ENCODE measurements at regions not wholly inside any gene's neighbourhood (a gene's known extent, or its start where the extent isn't known, plus 50 kb on each side); places are given as distances from the start of the nearest gene placed in this dataset.

GRCh38 chr7:156240532-156240931 is 400.0 kb upstream of the RNF32 start:
- H3K27me3 ChIP-seq (ENCODE audit: insufficient read depth, poor library complexity, severe bottlenecking) = no peaks in the 10 kb centered on the region
- TF ChIP-seq SPI1 (IDR thresholded peaks at IDR 0.05; ENCODE audit: borderline replicate concordance, low read depth) = no peak
- TF ChIP-seq, protein P1, sequence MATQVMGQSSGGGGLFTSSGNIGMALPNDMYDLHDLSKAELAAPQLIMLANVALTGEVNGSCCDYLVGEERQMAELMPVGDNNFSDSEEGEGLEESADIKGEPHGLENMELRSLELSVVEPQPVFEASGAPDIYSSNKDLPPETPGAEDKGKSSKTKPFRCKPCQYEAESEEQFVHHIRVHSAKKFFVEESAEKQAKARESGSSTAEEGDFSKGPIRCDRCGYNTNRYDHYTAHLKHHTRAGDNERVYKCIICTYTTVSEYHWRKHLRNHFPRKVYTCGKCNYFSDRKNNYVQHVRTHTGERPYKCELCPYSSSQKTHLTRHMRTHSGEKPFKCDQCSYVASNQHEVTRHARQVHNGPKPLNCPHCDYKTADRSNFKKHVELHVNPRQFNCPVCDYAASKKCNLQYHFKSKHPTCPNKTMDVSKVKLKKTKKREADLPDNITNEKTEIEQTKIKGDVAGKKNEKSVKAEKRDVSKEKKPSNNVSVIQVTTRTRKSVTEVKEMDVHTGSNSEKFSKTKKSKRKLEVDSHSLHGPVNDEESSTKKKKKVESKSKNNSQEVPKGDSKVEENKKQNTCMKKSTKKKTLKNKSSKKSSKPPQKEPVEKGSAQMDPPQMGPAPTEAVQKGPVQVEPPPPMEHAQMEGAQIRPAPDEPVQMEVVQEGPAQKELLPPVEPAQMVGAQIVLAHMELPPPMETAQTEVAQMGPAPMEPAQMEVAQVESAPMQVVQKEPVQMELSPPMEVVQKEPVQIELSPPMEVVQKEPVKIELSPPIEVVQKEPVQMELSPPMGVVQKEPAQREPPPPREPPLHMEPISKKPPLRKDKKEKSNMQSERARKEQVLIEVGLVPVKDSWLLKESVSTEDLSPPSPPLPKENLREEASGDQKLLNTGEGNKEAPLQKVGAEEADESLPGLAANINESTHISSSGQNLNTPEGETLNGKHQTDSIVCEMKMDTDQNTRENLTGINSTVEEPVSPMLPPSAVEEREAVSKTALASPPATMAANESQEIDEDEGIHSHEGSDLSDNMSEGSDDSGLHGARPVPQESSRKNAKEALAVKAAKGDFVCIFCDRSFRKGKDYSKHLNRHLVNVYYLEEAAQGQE (IDR thresholded peaks at IDR 0.05; ENCODE audit: insufficient replicate concordance, low read depth) = no peak
- TF ChIP-seq POLR2AphosphoS5 (IDR thresholded peaks at IDR 0.05; ENCODE audit: low read depth) = no peak
- no peak for TF ChIP-seq GABPA (IDR thresholded peaks at IDR 0.05; ENCODE audit: low read depth)
- TF ChIP-seq CTCF (IDR thresholded peaks at IDR 0.05; ENCODE audit: insufficient read depth, low read length) = no peak
- H3K4me3 ChIP-seq (replicated peaks; ENCODE audit: insufficient read depth, low read length) = no peak overlapping the region
- no peak for DNase-seq (ENCODE audit: low read depth in 1 of 2, low spot score in 1 of 2)
- no peak overlapping the region for H3K27ac ChIP-seq (replicated peaks)

DNA sequence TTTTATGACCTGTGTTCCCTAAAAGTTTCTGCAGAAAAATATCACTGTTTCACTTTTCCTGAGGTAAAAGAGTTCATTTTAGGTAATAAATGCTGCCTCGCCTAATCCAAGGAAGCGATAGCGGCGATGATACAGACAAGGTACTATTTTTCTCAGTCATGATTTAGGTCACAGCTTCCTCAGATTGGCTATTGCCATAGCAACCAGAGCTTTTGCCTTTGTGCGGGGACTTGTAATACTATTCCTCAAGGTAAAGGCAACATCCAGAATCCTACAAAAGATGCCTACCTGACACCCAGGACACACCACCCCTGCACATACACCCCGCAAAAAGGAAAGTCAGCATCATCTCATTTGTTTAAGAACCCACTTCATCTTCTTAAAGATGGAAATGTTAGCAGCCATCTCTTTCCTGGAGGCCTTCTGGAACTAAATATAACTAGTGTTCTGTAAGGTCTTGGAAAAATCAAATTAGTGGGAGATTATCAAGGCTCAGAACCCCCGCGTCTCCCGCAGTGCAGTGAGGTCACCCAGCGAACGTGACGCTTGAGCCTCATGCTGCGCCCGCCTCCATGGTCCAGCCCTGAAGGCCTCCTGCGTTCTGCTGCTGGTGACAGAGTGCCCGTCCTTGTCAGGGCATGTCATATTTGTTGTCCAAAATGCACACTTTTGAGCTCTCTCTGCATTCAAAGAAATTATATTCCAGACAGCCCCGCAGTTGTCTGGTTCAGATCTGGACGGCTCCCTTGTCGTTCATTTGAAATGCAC is 402.0 kb upstream of the RNF32 start:
- DNase-seq (ENCODE audit: low read depth in 1 of 2, low spot score in 1 of 2) = no peak
- TF ChIP-seq SPI1 (IDR thresholded peaks at IDR 0.05; ENCODE audit: borderline replicate concordance, low read depth) (no peak), GABPA (IDR thresholded peaks at IDR 0.05; ENCODE audit: low read depth) (no peak), POLR2AphosphoS5 (IDR thresholded peaks at IDR 0.05; ENCODE audit: low read depth) (no peak), CTCF (IDR thresholded peaks at IDR 0.05; ENCODE audit: insufficient read depth, low read length) (no peak)
- TF ChIP-seq, protein P1 (IDR thresholded peaks at IDR 0.05; ENCODE audit: insufficient replicate concordance, low read depth) = no peak
- Histone ChIP-seq H3K4me3 (replicated peaks; ENCODE audit: insufficient read depth, low read length) (no peak overlapping the region), H3K27me3 (ENCODE audit: insufficient read depth, poor library complexity, severe bottlenecking) (no peaks in the 10 kb centered on the region), H3K27ac (replicated peaks) (no peak overlapping the region)

GRCh38 chr7:156237614-156238013 is 403.0 kb upstream of the RNF32 start:
- Histone ChIP-seq H3K27me3 (ENCODE audit: insufficient read depth, poor library complexity, severe bottlenecking) (no peaks in the 10 kb centered on the region), H3K27ac (replicated peaks) (no peak overlapping the region), H3K4me3 (replicated peaks; ENCODE audit: insufficient read depth, low read length) (no peak overlapping the region)
- DNase-seq (ENCODE audit: low read depth in 1 of 2, low spot score in 1 of 2) = no peak
- TF ChIP-seq GABPA (IDR thresholded peaks at IDR 0.05; ENCODE audit: low read depth) (no peak), POLR2AphosphoS5 (IDR thresholded peaks at IDR 0.05; ENCODE audit: low read depth) (no peak), SPI1 (IDR thresholded peaks at IDR 0.05; ENCODE audit: borderline replicate concordance, low read depth) (no peak)

DNA sequence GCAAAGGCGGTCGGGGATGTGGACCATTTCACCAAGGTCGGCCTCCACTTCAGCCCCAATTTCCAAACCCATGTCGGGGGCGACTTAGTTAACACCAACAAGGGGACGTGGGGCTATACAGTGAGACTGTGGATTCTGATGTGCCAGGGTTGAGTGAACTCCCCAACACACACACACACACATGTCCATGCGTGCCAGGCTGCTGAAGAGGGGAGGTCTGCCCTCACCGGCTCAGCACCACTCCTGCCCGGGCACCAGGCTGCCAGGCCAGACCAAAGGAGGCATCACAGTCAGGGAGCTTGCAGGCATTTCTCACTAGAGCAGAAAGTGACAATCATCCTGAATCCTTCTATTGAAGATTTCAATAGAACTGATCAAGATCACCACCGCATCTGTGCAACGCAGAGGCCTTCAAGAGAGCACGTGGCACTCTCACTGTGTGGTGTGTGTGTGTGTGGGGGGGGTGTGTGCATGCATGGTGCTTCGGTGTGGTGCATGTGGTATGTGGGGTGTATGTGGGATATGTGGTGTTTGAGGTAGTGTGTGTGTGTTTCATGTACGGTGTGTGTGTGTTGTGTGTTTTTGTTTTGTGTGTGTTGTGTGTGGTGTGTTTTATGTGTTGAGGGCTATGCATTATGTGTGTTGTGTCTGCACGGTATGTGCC is 403.5 kb upstream of the RNF32 start:
- TF ChIP-seq CTCF (IDR thresholded peaks at IDR 0.05; ENCODE audit: insufficient read depth, low read length) = no peak
- TF ChIP-seq, protein P1 (IDR thresholded peaks at IDR 0.05; ENCODE audit: insufficient replicate concordance, low read depth) = no peak
- Histone ChIP-seq H3K27me3 (ENCODE audit: insufficient read depth, poor library complexity, severe bottlenecking) (no peaks in the 10 kb centered on the region), H3K27ac (replicated peaks) (no peak overlapping the region), H3K4me3 (replicated peaks; ENCODE audit: insufficient read depth, low read length) (no peak overlapping the region)
- DNase-seq (ENCODE audit: low read depth in 1 of 2, low spot score in 1 of 2) = no peak
